T1000 (cell line): ENCODE measurements at regions not wholly inside any gene's neighbourhood (a gene's known extent, or its start where the extent isn't known, plus 50 kb on each side); places are given as distances from the start of the nearest gene placed in this dataset.
A peak's percentile ranks its signal among the peaks of the same experiment; 100 is the strongest.

Experiments used
- DNase-seq: peaks from one replicate; lab custom pipeline; 2025; ENCODE audit warnings: mixed read lengths; lab: John Stamatoyannopoulos, UW

GRCh38 chrX:42151808-42152207, 228.5 kb upstream of the CASK start:
- DNase-seq = no peak

DNA sequence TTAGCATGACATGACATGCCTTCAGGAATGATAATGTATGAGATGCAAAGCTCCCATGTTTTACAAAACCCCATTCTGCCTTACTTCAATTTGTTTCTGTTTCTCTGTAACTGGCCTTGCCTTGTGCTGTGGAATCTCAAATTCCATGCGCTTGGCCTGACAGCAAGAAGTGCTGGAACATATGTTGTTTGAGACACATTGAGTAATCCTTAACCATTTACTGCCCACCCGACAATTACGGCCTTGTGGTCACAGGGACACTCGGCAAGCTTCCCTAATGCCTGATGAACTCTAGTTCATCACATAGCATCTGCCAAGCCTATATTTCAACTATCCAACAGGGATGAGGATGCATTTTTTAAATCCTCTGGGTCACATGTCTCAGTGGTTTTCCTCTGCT, 226.4 kb upstream of the CASK start:
- DNase-seq = no peak

GRCh38 chrX:42149281-42149680, 225.9 kb upstream of the CASK start:
- DNase-seq = no peak

- no peak for DNase-seq
These were observed 220.7 kb upstream of the CASK start for GRCh38 chrX:42143866-42144592.

DNA sequence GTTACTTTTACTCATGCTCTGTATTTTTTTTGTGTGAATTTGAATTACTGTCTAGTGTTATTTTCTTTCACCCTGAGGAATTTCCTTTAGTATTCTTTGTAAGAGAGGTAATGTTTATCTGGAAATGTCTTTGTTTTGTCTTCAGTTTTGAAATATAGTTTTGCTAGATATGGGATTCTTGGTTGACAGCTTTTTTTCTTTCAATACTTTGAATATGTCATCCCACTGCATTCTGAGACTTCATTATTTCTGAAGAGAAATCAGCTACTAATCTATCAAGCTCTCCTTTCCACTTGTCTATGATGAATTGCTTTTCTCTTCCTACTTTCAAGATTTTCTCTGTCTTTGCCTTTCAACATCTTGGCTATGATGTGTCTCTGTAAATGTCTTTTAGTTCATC, 217.0 kb upstream of the CASK start:
- DNase-seq = no peak

DNA sequence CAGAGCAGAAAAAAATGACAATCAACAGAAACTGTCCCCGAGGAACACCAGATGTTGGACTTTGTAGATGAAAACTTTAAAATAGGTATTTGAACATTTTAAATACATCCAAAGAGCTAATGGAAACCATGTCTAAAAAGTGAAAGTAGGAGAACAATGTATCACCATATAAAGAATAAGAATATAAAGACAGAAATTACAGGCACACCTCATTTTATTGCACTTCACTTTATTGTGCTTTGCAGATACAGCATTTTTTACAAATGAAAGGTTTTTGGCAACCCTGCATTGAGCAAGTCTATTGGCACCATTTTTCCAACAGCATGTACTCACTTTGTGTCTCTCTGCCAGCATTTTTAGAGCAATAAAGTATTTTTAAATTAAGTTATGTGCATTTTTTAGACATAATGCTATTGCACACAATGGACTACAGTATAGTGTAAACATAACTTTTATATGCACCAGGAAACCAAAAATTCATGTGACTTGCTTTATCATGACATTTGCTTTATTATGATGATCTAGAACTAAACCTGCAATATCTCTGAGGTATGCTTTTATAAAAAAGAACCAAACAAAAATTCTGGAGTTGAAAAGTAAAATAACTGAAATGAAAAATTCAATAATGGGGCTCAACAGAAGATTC, 212.4 kb upstream of the CASK start:
- no peak for DNase-seq

GRCh38 chrX:42131856-42132255, 208.5 kb upstream of the CASK start:
- no peak for DNase-seq

DNA sequence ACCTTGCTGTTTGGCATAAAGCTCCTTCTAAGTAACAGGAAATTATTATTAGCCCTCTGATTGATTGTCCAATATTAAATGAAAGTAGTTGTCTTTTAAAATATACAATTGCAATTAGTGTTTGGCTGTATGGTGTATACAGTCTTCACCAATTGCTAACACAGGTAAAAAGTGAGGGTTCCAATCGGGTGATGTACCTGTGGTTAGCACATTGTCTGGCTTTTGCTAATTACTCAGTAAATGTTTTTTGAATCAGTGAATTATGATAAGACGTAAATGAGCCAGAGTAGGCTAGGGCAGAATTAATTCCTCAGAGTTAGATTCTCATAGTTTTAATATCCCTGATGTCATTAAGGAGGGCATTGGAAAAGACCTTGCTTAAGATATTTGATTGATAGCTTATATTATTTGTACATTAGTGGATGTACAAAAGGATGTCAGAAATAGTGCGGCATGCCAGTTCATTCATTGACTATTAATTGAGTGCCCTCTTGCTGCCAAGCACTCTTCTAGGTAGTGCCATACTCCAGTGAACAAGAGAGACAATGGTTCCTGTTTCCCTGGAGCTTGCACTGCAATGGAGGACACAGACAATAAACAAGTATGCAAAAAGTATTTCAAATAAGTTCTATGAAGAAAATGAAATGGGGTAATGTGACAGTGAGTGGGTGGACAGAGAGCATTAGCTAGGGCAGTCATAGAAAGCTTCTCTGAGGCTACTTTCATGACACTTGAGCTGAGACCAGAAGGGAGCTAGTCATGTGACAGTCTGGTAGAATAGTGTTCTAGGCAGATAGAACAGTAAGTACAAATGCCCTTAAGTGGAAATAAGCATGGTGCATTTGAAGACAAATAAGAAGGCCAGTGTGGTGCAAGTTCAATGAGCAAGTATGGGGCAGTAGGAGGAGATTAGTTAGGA, 205.9 kb upstream of the CASK start:
- no peak for DNase-seq

GRCh38 chrX:42128587-42128986, 205.2 kb upstream of the CASK start:
- no peak for DNase-seq

DNA sequence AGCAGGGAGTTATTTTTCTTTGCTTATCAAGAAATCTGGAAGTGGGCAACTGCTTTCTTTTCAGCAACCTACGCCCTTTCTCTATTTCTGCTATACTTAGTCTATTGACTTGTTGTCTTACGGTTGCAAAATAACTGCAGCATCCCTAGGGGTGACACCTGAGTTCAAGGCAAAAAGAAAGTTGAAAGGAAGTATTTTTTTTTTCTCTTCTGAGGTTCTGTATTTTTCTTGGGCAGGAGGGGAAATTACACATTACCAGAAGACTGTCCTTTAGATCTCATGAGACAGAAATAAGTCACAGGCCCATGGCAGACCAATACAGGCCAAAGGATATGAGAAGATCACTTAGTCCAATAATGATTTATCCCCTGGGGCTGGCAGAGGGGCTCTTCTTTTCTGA, 204.7 kb upstream of the CASK start:
- DNase-seq = no peak

DNA sequence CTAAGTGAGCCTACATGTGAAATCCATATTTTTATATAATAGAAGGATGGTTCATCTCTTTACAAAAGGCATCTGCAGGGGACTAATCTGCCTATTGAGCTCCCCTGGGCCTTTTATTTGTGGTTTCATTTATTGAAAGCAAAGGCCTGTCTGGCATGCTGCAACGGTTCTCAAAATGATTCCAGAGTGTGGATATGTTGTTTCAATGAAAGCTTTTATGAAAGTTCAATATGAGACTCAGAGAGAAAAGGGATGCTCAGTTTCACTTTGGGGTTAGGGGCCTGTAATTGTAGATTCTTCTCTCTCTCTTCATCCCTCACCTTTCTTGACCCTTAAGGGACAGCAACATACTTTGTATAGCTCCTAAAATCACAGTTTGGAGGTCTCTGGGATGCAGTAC, 204.2 kb upstream of the CASK start:
- no peak for DNase-seq

DNA sequence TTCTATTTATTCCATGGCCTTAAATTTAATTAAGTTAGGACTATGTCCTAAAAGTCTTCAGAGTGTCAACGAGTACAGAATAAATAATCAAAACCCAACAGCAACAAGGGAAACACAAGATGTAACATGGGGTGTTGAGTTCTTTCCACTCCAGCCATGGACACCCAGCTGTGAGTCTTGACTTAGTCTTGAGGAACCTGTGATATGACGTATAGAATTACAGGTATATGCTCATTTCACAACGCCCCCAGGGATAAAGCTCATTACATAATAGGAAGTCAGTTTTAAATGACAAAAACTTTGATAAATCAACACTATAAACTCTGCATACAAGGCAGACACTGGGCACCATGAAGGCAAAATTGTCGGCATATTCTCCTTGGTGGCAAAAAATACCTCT, 200.0 kb upstream of the CASK start:
- no peak for DNase-seq

- DNase-seq = peak; percentile 10
These were observed 195.7 kb upstream of the CASK start for GRCh38 chrX:42119076-42119475.

DNA sequence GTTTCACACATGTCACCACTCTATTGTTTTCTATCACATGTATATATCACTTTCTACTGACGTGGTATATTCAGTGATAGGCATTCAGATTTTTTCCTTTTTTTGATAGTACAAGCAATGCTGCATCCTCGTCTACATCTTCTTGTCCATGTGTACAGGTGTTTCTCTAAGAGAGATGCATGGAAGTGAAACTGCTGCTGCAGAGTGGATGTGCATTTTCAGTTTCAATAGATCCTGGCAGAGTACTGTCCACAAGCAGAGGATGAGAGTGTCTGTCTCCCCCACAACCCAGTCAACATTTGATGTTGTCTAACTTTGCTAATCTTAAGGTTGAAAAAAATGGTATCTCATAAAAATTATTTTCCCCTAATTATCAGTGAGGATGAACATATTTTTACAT, 194.0 kb upstream of the CASK start:
- no peak for DNase-seq

GRCh38 chrX:42109428-42109827, 186.1 kb upstream of the CASK start:
- DNase-seq = no peak

- no peak for DNase-seq
These were observed 184.4 kb upstream of the CASK start for GRCh38 chrX:42107495-42108488.

DNA sequence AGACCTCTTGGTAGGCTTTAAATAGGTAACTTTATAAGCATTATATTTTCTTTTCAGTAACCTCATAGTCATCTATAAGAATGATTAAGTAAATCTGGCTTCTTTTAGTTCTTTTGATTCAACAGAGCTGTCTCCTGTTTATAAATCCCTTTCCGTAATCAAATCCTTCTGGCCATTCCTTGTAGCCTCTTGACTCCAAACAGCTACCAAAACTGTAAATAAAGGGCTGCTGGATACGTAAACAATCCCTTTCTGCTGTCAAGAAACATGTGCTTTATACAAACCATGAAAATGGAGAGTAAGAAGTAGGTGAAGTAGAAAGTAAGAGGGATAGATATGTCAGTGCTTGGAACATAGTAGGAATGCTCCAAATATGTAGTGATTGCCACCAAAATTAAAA, 183.2 kb upstream of the CASK start:
- DNase-seq = no peak

DNA sequence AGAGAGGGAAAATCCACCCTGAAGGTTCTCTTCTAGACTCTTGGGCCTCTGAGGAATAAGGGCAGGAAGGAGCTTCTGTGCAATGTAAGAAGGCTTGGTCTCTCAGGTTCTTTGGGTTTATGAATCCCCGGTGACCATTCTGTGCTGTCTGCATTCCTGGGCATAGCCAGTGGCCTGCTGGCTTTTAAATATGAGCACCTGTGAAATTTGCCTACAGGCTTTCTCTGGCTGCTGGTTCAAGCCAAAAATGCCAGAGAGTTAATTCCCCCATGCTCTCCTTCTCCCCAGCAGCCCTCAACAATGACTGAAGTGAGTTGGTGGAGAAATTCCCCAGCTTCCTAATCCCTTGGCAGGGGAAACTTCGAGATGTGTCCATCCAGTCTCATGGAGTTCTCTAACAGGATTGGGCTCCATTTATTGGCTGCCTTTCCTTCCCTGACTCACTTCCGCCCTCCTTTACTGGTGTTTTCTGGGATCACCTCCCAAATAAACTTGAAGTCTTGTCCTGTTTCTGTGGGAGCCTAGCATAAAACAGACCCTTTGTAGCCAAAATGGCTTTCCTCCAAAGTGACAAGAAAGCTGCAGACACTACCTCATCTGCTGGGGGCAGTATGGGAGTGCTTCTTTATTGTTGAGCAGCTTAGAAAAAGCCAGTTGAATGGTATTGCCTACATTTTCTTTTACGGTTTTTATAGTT, 179.4 kb upstream of the CASK start:
- no peak for DNase-seq

DNA sequence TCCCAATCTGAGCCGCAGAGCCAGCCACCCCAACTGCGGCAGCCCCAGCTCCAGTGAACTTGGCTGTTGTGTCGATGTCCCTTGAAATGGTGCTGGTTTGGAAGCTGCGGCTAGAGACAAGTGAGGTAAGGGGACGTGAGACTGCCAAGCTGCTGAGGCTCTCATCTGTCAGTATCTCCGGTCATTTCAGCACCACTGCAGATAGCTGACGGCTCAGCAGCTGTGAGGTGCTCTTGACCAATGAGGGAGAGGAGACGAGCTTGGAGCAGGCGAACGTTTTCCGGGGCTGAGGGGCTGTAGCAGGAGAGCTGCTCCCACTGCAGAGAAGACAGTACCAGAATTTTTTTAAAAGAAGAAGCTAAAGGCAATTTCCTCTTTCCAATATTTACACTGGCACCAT, 175.5 kb upstream of the CASK start:
- no peak for DNase-seq

- DNase-seq = no peak
These were observed 174.1 kb upstream of the CASK start for GRCh38 chrX:42097486-42097885.
